8988T (cell line): ENCODE measurements at regions not wholly inside any gene's neighbourhood (a gene's known extent, or its start where the extent isn't known, plus 50 kb on each side); places are given as distances from the start of the nearest gene placed in this dataset.
A peak's percentile ranks its signal among the peaks of the same experiment; 100 is the strongest.

Source experiments
- DNase-seq: peaks from one replicate; pipeline ENCODE4 v3.0.0; 2011

- no peak for DNase-seq
These were observed 50.8 kb downstream of the RBM27 start for GRCh38 chr5:146254223-146254622.

GRCh38 chr5:146273109-146273508 lies 65.5 kb upstream of the POU4F3 start:
- no peak for DNase-seq

GRCh38 chr5:146283344-146283761 lies 55.3 kb upstream of the POU4F3 start:
- peak; percentile 34 for DNase-seq

GRCh38 chr5:146284016-146284415 lies 54.6 kb upstream of the POU4F3 start:
- DNase-seq: no peak
